DMS53 (cell line): ENCODE measurements at regions not wholly inside any gene's neighbourhood (a gene's known extent, or its start where the extent isn't known, plus 50 kb on each side); places are given as distances from the start of the nearest gene placed in this dataset.
"Not testable (repeated sequence)": the region's sequence is repeated elsewhere in the genome, so short reads cannot be mapped to it uniquely, and the experiment has no call there.

Experiments used
- DNase-seq: peaks from one replicate; lab custom pipeline; 2025; lab: John Stamatoyannopoulos, UW

DNA sequence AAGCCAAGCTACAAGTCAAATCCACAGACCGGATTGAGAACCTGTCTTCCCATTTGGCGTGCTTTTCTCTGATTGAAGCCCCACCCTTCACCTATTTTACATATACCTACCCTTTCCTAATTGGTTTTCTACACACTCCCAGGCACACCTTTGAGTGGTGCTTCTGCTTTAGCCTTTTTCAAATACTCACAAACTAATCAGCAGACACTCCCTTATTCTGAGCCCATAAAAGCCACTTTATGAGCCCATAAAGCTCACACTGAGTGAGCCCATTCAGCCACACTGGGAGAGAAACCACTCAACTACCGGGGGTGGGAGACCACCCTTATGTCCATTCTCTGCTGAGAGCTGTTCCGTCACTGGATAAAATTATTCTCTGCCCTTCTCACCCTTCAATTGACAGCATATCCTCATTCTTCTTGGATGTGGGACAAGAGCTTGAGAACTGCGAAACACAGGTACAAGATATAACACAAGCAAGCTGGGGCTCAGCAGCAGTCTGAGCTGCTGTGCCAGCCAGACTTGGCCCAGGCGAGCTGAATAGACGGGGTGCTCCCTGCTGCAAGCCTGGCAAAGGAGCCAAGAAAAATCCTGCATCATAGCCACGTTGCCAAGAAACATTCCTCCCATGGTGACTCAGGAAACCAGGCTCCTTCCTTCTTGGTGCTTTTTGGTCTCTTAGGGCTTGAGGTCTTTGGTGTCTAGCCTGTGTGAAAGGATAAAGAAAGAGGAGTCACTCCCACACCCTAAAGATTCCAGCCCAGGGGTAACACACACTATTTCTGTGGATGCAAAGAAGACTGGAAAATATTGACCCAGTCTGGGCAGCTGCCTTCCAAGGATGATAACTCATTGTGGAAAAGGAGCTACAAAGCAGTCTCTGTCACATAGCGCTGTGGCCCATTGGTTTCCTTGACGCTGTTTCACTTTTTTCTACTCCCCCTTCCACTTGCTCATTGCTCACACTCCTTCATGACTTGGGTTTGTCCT, 609.7 kb downstream of the MCTP2 start:
- DNase-seq: peak; percentile 1

DNA sequence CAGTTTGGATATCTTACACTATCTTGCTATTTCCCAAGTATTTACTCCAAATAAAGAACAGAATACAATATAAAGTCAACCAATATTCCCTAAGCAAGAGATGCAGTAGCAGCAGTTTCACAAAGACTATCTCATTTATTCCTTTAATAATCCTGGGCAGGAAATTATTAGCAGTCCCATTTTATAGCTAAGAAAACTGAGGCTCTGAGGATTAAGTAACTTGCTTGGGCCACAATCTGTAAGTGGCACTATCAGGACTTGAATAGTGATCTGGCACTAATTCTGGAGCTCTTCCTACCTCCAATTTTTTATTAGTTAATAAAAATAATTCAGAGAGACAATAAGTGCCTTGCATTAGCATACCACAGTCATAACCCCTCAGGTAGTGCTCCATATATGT, 611.7 kb downstream of the MCTP2 start:
- no peak for DNase-seq

DNA sequence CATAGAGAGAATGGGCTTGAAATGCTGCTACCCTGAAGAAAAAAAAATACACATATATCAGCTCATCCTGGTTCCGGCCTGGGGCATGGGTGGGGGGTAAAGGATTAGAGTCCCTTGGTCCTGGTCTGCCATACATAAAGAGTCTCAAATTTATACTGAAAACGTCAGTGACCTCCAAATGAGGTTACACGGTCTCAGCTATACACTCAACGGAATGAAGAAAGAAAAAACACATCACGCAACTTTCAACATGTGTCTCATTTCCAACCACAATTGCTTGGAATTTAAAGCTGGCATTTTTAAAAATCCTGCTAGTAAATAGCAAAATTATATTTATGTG, 612.8 kb downstream of the MCTP2 start:
- no peak for DNase-seq

DNA sequence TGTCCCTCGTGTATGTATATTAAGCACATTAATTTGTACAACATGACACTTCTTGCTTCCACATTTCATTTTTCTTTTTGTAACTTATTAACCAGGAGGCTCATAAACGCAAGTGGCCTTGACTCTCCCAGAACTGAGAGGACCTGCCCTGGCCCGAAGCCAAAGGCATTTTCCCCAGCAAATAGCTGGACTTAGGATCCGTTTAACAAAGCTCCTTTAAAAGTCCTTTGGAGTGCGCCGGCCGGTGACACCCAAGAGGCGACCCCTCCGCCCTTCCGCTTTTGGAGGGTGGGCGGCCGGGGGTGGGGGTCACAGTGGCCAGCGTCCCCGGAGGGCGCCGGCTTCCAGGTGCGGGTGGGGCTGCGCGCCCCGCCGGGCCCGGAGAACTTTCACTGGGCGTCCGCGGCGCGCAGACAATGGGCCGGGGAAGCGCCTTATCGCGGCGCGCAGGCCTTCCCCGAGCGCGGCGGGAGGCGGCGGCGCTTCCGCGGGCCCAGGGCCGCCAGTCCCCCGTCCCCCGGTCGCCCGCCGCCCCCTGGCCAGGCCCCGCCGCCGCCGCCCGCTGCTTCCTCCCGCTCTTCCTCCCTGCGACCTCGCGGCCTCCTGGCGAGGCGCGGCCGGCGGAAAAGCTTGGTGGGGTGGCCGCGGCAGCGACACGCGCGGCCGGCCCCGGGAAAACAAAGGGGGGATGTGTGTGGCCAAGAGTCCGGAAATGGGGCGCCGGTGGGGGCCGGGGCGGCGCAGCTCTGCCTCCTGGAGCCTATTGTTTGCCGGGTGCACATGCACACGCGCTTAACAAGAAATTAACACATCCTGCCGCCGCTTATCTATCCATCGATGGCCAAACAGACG, 613.4 kb downstream of the MCTP2 start:
- peak; percentile 55 for DNase-seq

DNA sequence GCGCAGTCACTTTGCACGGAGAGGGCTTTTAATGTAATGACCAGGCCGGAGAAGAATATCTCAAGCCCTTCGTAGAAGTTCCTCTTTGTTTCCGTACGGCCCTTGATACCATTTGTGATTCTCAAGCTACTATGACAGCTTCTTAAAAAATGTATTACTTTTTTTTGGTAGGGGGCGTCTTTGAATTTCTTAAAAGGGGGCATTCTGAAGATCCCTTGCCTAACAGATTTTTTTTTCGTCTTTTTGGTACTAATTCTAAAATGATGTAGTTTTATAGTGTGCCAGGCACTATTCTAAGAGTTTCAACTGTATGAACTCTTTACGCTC, 614.0 kb downstream of the MCTP2 start:
- no peak for DNase-seq

DNA sequence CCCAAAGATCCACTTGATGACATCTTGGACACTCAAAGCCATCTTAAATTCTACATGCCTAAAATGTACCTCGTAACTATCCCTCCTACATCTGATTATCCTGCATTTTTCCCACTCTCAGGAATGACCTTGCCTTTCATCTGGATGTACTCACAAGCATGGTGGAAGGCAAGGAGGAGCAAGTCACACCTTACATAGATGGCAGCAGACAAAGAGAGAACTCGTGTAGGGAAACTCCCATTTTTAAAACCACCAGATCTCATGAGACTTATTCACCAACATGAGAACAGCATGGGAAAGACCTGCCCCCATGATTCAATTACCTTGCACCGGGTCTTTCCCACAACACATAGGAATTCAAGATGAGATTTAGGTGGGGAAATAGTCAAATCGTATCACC, 616.0 kb downstream of the MCTP2 start:
- DNase-seq: no peak

DNA sequence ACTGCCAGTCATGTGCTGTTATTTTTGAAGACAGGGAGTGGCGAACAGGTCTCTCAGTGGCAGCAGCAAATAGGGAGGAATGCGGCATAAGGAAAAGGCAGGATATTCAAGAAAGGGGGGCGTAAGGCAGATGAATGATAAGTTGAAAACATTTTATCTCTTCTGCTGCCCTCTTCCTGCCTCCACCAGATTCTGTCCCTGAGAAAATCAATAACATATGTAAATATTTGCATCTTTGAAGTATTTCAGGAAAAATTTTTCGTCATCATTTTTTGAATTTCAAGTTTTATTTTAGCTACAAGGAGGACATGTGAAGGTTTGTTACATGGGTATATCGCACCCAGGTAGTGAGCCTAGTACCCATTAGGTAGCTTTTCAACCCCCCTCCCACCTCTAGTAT, 616.7 kb downstream of the MCTP2 start:
- no peak for DNase-seq

DNA sequence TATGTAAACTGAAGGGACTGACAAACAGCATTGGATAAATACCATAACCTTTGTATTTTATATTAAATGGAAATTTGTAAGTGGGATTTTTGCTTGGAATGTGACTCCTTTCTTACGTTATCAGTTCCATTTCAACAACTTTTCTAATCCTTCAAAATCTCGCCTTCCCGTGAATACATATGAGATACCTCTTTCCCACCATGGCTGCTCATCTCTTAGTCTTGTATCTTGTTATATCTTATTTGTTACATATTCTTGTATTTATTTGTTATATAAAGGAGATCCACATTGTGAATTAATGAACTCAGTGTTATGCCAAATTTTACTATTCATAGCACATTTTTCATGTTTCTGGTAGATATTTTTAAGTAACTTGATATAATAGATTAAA, 623.7 kb downstream of the MCTP2 start:
- no peak for DNase-seq

DNA sequence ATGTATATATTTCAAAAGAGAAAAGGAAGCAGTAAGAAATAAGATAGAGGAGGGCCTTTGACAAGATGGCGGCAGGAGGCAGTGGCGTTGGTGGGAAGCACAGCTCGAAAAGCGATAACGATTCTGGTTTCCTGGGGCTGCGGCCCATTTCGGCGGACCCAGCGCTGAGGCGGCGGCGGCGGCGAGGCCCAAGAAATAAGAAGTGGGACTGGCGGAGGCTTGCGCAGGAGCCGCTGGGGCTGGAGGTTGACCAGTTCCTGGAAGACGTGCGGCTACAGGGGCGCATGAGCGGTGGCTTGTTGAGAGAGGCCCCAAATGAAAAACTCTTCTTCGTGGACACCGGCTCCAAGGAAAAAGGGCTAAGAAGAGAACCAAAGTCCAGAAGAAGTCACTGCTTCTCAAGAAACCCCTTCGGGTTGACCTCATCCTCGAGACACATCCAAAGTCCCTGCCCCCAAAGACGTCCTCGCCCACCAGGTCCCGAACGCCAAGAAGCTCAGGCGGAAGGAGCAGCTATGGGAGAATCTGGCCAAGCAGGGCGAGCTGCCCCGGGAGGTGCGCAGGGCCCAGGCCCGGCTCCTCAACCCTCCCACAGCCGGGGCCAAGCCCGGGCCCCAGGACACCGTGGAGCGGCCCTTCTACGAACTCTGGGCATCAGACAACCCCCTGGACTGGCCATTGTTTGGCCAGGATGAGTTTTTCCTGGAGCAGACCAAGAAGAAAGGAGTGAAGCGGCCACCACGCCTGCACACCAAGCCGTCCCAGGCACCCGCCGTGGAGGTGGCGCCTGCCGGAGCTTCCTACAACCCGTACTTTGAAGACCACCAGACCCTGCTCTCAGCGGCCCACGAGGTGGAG, 624.3 kb downstream of the MCTP2 start:
- no peak for DNase-seq

DNA sequence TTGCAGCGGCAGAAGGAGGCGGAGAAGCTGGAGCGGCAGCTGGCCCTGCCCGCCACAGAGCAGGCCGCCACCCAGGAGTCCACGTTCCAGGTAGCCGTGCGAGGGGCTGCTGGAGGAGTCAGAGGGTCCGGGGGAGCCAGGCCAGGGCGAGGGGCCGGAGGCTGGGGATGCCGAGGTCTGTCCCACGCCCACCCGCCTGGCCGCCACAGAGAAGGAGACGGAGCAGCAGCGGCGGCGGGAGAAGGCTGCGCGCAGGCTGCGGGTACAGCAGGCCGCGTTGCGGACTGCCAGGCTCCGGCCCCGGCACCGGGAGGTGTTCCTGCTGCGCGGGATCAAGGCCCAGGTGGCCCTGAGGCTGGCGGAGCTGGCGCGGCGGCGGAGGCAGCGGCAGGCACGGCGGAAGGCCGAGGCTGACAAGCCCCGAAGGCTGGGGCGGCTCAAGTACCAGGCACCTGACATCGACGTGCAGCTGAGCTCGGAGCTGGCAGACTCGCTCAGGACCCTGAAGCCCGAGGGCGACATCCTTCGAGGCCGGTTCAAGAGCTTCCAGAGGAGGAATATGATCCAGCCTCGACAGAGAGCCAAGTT, 625.0 kb downstream of the MCTP2 start:
- DNase-seq: no peak

DNA sequence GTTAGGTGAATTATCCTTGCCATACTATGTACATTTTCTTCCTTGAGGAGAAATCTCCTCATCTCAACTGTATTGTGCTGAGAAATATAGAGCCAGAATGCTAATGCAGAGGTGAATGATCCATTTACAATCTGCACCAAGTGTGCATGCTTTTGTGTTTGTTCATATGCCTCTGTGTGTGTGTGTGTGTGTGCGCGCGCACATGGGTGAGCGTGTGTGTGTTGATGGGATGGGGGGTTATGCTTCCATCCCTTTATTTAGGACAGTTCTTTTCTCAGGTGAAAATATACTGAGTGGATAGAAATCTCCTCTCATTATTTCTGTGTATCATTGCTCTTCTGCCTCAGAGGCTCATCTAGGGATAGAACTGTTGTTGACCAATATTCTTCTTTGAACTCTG, 626.1 kb downstream of the MCTP2 start:
- no peak for DNase-seq

DNA sequence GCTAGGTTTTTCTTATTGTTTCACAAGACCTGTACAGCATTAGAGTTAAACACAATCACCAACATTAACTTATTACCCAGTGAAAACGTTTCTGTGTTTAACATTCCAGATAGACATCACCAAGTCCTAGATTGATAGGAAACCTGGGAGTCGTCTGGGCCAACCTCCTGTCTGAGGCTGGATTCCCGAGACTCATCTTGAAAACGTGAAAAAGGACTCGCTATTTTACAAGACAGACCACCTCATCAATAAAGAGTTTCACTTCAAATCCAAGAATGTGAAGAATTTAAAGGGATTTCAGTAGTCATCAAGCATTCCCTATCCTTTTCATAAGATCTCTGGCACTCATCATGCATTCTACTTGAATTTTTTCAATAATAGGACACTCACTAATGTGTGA, 626.6 kb downstream of the MCTP2 start:
- DNase-seq: no peak

DNA sequence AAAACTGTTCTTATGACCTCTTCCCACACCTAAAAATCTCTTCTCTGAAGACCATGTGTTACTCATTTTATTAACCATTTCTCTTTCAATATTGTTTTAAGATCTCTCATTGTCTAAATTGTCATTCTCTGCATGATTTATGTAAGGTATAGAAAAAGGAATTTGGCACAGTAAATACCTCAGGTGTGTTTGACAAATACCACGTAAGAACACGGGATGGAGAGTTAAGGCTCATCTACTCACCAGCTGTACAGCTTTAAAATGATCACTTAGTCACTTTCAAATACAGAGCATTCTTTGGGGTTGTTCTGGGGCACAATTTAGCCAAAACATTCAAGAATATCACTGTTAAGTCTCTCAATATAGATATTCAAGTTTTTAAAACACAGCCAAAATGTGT, 627.1 kb downstream of the MCTP2 start:
- no peak for DNase-seq

DNA sequence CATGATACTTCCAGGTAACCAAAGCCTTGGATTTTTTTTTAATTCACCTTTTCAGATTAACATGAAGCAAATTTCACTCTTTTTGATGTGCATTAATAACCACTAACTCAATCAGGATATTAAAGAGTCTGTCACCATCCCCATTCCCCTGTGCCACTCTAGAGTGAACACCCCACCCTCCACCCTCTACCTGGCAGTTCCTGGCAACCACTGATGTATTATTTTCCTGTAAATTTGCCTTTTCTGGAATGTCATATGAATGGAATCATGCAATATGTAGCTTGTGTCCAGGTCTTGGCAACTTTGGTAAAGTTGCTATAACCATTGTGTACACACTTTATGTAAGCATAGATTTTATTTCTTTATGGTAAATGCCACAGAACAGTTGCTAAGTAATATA, 627.6 kb downstream of the MCTP2 start:
- DNase-seq: no peak

DNA sequence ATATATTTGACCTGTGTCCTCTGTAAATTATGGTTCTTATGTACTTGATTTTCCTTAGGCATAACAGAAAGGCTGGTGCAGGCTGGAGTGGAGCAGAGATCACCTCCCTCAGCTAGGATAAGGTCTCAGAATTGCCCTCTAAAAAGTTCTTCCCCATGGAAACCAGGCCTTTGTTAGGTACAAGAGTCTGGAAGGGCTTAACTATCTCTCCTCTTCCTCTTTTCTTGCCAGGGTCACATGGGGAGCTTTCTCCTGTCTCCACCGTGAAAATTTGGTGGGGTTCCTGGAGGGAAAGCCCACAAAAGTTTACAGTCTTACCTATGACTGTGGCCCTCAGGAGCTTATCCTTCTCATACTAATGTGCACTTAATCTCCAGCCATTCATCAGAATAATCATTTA, 633.2 kb downstream of the MCTP2 start:
- DNase-seq: no peak

DNA sequence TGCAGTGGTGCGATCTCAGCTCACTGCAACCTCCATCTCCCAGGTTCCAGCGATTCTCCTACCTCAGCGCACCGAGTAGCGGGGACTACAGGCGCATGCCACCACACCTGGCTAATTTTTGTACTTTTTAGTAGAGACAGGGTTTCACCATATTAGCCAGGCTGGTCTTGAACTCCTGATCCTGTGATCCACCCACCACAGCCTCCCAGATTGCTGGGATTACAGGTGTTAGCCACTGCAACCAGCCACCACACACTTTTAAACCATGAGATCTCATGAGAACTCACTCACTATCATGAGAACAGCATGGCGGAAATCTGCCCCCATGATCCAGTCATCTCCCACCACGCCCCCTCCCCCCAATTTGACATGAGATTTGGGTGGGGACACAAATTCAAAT, 636.9 kb downstream of the MCTP2 start:
- not testable (repeated sequence) for DNase-seq

DNA sequence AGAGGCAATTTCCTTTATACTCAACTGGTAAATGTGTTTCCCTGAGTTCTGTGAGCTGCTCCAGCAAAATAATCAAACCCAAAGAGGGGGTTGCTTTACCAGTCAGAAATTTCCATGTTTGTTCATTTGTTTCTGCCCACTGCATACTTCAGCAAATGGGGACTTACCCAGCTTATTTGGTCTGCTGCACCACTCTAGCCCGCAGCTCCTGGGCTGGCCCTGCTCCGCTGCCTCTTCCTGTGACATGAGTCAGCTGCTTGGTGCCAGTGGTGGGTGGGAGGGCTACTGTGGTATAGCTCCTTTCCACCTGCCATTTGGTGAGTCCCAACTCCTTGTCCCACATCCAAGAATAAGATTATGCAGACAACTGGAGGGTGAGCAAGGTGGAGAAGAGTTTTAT, 644.2 kb downstream of the MCTP2 start:
- no peak for DNase-seq

DNA sequence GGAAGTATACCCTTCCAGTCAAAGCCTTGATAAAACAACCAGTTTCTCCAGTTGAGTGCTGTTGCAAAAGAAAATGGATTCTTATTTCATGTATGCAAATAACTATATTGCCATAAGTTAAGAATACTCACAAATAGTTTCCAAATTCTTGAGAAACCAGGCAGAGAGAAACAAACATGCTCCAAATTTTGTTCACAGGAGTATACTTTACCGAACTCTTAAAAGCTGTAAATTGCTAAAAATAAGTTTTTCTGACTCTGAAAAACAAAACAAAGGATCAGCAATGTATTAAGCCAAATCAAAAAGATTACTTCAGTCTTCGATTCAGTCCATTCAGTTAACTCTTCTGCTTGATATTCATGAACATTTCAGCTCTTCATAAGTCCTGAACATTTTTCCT, 646.5 kb downstream of the MCTP2 start:
- no peak for DNase-seq

DNA sequence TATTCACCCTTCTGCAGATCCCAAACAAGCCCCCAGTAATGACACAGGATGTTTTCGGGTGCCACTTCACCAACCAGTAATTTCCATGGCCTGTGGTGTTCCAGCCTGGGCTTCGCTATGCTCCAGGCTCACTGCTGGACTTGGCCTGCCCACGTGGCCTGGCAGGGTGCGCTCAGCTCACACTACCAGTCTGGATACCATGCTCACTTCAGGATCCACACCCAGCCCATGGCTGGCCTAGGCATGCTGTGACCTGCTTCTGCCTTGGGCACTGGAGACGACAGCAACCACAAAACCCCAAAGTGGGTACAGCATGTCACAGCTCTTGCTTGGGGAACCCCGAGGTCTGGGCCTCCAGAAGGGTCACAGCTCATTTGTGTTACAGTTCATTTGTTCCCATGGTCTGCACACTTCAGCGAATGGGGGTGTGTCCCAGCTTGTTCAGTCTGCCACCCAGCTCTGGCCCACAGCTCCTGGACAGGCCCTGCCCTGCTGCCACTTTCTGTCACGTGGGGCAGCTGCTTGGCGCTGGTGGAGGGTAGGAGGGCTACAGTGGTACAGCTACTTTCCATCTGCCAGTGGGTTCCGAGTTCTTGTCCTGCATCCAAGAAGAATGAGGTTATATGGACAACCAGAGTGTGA, 650.8 kb downstream of the MCTP2 start:
- DNase-seq: no peak

DNA sequence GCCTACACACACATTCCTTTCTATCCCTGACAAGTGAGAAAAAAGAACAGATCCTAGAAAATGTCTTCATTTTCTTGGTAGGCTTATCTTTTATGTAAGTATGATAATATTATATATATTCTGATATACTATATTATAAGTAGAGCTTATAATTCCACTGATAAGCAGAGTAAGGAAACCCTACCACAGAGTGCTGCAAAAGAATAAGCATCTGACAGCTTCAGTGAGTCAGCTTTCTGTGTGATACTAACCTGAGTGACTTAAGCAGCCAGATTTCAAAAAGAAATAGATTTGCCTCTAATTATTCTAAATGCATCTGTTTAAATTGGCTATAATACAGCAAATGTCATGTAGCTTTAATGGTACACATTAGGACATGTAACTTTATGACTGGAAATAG, 656.0 kb downstream of the MCTP2 start:
- no peak for DNase-seq

DNA sequence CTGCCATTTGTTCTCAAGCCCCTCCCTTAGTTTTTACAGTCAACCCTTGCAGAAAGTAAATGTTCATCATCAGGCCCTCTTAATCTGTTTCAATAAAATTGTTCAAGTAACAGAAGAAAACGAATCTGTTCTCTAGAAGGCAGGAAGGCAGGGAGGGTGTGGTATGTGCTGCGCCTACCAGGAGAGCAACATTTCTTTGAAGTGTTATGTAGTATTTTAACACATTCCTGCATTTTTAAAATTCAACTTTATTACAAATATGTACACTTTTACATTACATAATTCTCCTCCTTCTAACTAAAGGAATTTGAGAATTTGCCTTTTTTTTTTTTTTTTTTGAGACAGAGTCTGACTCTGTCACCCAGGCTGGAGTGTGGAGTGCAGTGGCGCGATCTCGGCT, 657.8 kb downstream of the MCTP2 start:
- DNase-seq: no peak

DNA sequence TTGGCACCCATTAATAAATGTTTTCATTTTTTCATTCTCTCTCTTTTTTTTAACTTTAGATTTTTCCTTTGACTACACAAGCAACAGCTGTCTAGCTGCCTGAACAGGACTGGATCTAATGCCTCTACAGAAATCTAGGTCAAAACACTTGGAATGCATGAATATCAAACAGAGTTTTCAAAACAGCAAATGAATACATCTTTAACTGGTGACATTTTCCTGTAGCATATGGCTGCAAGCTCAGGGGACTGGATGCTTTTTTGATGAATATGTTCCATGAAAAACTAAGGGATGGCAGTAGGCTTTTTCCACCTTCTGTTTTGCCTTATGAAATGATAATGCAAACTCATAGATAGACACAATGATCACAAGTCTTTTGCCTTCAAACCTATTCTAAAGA, 661.7 kb downstream of the MCTP2 start:
- DNase-seq: no peak
